ENCODE measurements at regions not wholly inside any gene's neighbourhood (a gene's known extent, or its start where the extent isn't known, plus 50 kb on each side); places are given as distances from the start of the nearest gene placed in this dataset.

- H3K4me1 Mint-ChIP-seq (ENCODE audit: low read depth in 2 of 2): no peaks in the 10 kb centered on the region
- peaks cover 2 to 8% of the 10 kb centered on the region in 2 donors for H3K9me3 Mint-ChIP-seq
- H3K27me3 Mint-ChIP-seq: no peaks in the 10 kb centered on the region
- H3K36me3 Mint-ChIP-seq (ENCODE audit: insufficient read depth): no peaks in the 10 kb centered on the region
- H3K4me3 Mint-ChIP-seq: no peak overlapping the region
- H3K27ac Mint-ChIP-seq: no peak overlapping the region
- DNase-seq (no peak), ATAC-seq (replicated peaks) (no peak)
Measured at GRCh38 chr4:167629272-167629671, 395.0 kb upstream of the SPOCK3 start.

- no peak for ATAC-seq (replicated peaks)
- no peaks in the 10 kb centered on the region for H3K27me3 Mint-ChIP-seq
- peaks cover 7 to 30% of the 10 kb centered on the region in 2 donors for H3K9me3 Mint-ChIP-seq
- no peak overlapping the region for H3K27ac Mint-ChIP-seq
- H3K4me3 Mint-ChIP-seq: no peak overlapping the region
- no peaks in the 10 kb centered on the region for H3K36me3 Mint-ChIP-seq (ENCODE audit: insufficient read depth)
- no peak for DNase-seq
- no peaks in the 10 kb centered on the region for H3K4me1 Mint-ChIP-seq (ENCODE audit: low read depth in 2 of 2)
Measured at GRCh38 chr4:167642250-167642649, 408.0 kb upstream of the SPOCK3 start.

GRCh38 chr4:167645358-167645757 is 411.1 kb upstream of the SPOCK3 start:
- no peaks in the 10 kb centered on the region for H3K4me1 Mint-ChIP-seq (ENCODE audit: low read depth in 2 of 2)
- ATAC-seq (replicated peaks) (no peak), DNase-seq (no peak)
- H3K4me3 Mint-ChIP-seq: no peak overlapping the region
- H3K27ac Mint-ChIP-seq: no peak overlapping the region
- H3K27me3 Mint-ChIP-seq: no peaks in the 10 kb centered on the region
- peaks cover 3% of the 10 kb centered on the region for H3K36me3 Mint-ChIP-seq (ENCODE audit: insufficient read depth)
- H3K9me3 Mint-ChIP-seq: peaks cover 2 to 29% of the 10 kb centered on the region in 2 donors

GRCh38 chr4:167652267-167652666 is 418.0 kb upstream of the SPOCK3 start:
- no peak for ATAC-seq (replicated peaks)
- peaks cover 0 to 29% of the 10 kb centered on the region in 2 donors for H3K9me3 Mint-ChIP-seq
- H3K27ac Mint-ChIP-seq: no peak overlapping the region
- DNase-seq: no peak
- H3K4me1 Mint-ChIP-seq (ENCODE audit: low read depth in 2 of 2): no peaks in the 10 kb centered on the region
- H3K4me3 Mint-ChIP-seq: no peak overlapping the region
- no peaks in the 10 kb centered on the region for H3K27me3 Mint-ChIP-seq
- peaks cover 3% of the 10 kb centered on the region for H3K36me3 Mint-ChIP-seq (ENCODE audit: insufficient read depth)

GRCh38 chr4:167688660-167689142 is 403.6 kb upstream of the ANXA10 start:
- ATAC-seq (replicated peaks): no peak

GRCh38 chr4:167702391-167702790 is 389.9 kb upstream of the ANXA10 start:
- ATAC-seq (replicated peaks): no peak
- H3K9me3 Mint-ChIP-seq: peaks cover 0 to 5% of the 10 kb centered on the region in 2 donors

More at GRCh38 chr4:167688660-167689142, 403.6 kb upstream of the ANXA10 start:
- Mint-ChIP-seq H3K9me3 (peaks cover 0 to 7% of the 10 kb centered on the region in 2 donors), H3K4me3 (no peak overlapping the region), H3K27ac (no peak overlapping the region), H3K36me3 (ENCODE audit: insufficient read depth) (no peaks in the 10 kb centered on the region), H3K4me1 (ENCODE audit: low read depth in 2 of 2) (no peaks in the 10 kb centered on the region), H3K27me3 (no peaks in the 10 kb centered on the region)
- no peak for DNase-seq

GRCh38 chr4:167711517-167711916 is 380.8 kb upstream of the ANXA10 start:
- Mint-ChIP-seq H3K9me3 (peaks cover 0 to 4% of the 10 kb centered on the region in 2 donors), H3K27ac (no peak overlapping the region), H3K4me3 (no peak overlapping the region), H3K27me3 (no peaks in the 10 kb centered on the region), H3K4me1 (ENCODE audit: low read depth in 2 of 2) (no peaks in the 10 kb centered on the region), H3K36me3 (ENCODE audit: insufficient read depth) (no peaks in the 10 kb centered on the region)
- ATAC-seq (replicated peaks) (no peak), DNase-seq (no peak)

More at GRCh38 chr4:167702391-167702790, 389.9 kb upstream of the ANXA10 start:
- no peak overlapping the region for H3K27ac Mint-ChIP-seq
- no peak overlapping the region for H3K4me3 Mint-ChIP-seq
- no peak for DNase-seq
- H3K36me3 Mint-ChIP-seq (ENCODE audit: insufficient read depth): no peaks in the 10 kb centered on the region
- no peaks in the 10 kb centered on the region for H3K27me3 Mint-ChIP-seq
- no peaks in the 10 kb centered on the region for H3K4me1 Mint-ChIP-seq (ENCODE audit: low read depth in 2 of 2)

GRCh38 chr4:167713756-167714155 is 378.6 kb upstream of the ANXA10 start:
- Mint-ChIP-seq H3K4me1 (ENCODE audit: low read depth in 2 of 2) (no peaks in the 10 kb centered on the region), H3K27ac (no peak overlapping the region), H3K4me3 (no peak overlapping the region), H3K9me3 (peaks cover 0 to 3% of the 10 kb centered on the region in 2 donors), H3K36me3 (ENCODE audit: insufficient read depth) (no peaks in the 10 kb centered on the region), H3K27me3 (no peaks in the 10 kb centered on the region)
- ATAC-seq (replicated peaks): no peak
- no peak for DNase-seq

GRCh38 chr4:167715176-167715575 is 377.2 kb upstream of the ANXA10 start:
- H3K4me1 Mint-ChIP-seq (ENCODE audit: low read depth in 2 of 2): no peaks in the 10 kb centered on the region
- ATAC-seq (replicated peaks) (no peak), DNase-seq (no peak)
- H3K27ac Mint-ChIP-seq: no peak overlapping the region
- H3K27me3 Mint-ChIP-seq: no peaks in the 10 kb centered on the region
- H3K36me3 Mint-ChIP-seq (ENCODE audit: insufficient read depth): no peaks in the 10 kb centered on the region
- peaks cover 0 to 3% of the 10 kb centered on the region in 2 donors for H3K9me3 Mint-ChIP-seq
- H3K4me3 Mint-ChIP-seq: no peak overlapping the region

- Mint-ChIP-seq H3K9me3 (peaks cover under 1 to 5% of the 10 kb centered on the region in 2 donors), H3K27me3 (no peaks in the 10 kb centered on the region), H3K36me3 (ENCODE audit: insufficient read depth) (no peaks in the 10 kb centered on the region), H3K4me1 (ENCODE audit: low read depth in 2 of 2) (no peaks in the 10 kb centered on the region), H3K4me3 (no peak overlapping the region), H3K27ac (no peak overlapping the region)
- ATAC-seq (replicated peaks) (no peak), DNase-seq (no peak)
Measured at GRCh38 chr4:167717495-167717894, 374.8 kb upstream of the ANXA10 start.

GRCh38 chr4:167721617-167722486 is 370.5 kb upstream of the ANXA10 start:
- Mint-ChIP-seq H3K4me3 (no peak overlapping the region), H3K27me3 (no peaks in the 10 kb centered on the region), H3K36me3 (ENCODE audit: insufficient read depth) (no peaks in the 10 kb centered on the region), H3K9me3 (peaks cover 9 to 23% of the 10 kb centered on the region in 2 donors), H3K4me1 (ENCODE audit: low read depth in 2 of 2) (no peaks in the 10 kb centered on the region), H3K27ac (no peak overlapping the region)
- no peak for ATAC-seq (replicated peaks)
- DNase-seq: no peak

GRCh38 chr4:167722487-167722808 is 369.9 kb upstream of the ANXA10 start:
- H3K4me3 Mint-ChIP-seq: no peak overlapping the region
- H3K27me3 Mint-ChIP-seq: no peaks in the 10 kb centered on the region
- no peaks in the 10 kb centered on the region for H3K4me1 Mint-ChIP-seq (ENCODE audit: low read depth in 2 of 2)
- H3K27ac Mint-ChIP-seq: no peak overlapping the region
- DNase-seq (no peak), ATAC-seq (replicated peaks) (no peak)
- H3K9me3 Mint-ChIP-seq: peaks cover 9 to 23% of the 10 kb centered on the region in 2 donors
- H3K36me3 Mint-ChIP-seq (ENCODE audit: insufficient read depth): no peaks in the 10 kb centered on the region

- no peaks in the 10 kb centered on the region for H3K27me3 Mint-ChIP-seq
- H3K36me3 Mint-ChIP-seq (ENCODE audit: insufficient read depth): no peaks in the 10 kb centered on the region
- no peaks in the 10 kb centered on the region for H3K4me1 Mint-ChIP-seq (ENCODE audit: low read depth in 2 of 2)
- H3K27ac Mint-ChIP-seq: no peak overlapping the region
- no peak overlapping the region for H3K4me3 Mint-ChIP-seq
- DNase-seq (no peak), ATAC-seq (replicated peaks) (no peak)
- H3K9me3 Mint-ChIP-seq: peaks cover 11 to 34% of the 10 kb centered on the region in 2 donors
Measured at GRCh38 chr4:167724941-167725340, 367.4 kb upstream of the ANXA10 start.

GRCh38 chr4:167730769-167731168 is 361.6 kb upstream of the ANXA10 start:
- H3K4me1 Mint-ChIP-seq (ENCODE audit: low read depth in 2 of 2): no peaks in the 10 kb centered on the region
- H3K36me3 Mint-ChIP-seq (ENCODE audit: insufficient read depth): no peaks in the 10 kb centered on the region
- no peak overlapping the region for H3K4me3 Mint-ChIP-seq
- ATAC-seq (replicated peaks): no peak
- no peak for DNase-seq
- H3K9me3 Mint-ChIP-seq: peaks cover 10 to 28% of the 10 kb centered on the region in 2 donors
- H3K27ac Mint-ChIP-seq: no peak overlapping the region
- no peaks in the 10 kb centered on the region for H3K27me3 Mint-ChIP-seq
